ENCODE measurements at regions not wholly inside any gene's neighbourhood (a gene's known extent, or its start where the extent isn't known, plus 50 kb on each side); places are given as distances from the start of the nearest gene placed in this dataset.
"Not testable (repeated sequence)": the region's sequence is repeated elsewhere in the genome, so short reads cannot be mapped to it uniquely, and the experiment has no call there.

- DNase-seq = no peak
Observed at GRCh38 chr12:92416385-92416812, 270.8 kb upstream of the BTG1 start.

DNA sequence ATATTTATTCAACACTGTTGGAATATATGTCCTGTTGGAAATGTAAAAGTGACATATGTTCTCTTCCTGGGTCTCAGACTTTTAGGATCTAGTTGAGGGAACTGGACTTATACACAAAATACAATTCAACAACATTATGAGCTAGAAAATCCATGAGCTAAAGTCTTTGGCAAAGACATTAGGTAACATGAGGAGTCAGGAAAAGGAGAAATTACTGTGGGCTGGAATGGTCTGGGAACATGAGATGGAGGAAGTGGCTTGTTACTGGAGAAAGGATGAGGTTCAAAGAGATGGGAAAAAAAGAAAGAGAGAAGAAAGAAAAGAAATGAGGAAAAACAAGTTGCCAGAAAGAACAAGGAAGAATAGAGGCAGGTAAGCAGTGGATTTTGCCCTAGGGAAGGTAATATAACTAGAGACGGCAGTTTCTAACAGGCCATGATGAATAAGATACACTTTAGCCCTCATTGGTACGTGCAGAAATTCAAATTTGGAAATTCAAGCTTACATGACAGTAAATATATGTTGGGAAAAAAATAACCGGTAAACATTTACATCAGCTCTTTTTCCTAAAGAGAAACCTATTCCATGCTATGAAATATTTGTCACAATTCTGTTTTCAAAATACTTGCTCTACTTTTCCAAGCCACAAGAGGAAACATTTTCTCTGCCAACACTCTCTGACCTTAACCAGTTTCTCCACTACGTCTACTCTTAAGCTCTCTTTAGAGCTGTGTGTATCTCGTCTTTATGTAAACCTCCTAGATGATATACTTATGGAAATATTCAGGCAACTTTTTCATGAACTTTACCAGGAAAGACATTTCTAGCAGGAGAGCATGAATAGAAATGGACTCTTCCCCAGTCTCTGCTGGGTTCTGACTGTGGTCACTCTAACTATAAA, 268.8 kb upstream of the BTG1 start:
- DNase-seq = no peak

DNA sequence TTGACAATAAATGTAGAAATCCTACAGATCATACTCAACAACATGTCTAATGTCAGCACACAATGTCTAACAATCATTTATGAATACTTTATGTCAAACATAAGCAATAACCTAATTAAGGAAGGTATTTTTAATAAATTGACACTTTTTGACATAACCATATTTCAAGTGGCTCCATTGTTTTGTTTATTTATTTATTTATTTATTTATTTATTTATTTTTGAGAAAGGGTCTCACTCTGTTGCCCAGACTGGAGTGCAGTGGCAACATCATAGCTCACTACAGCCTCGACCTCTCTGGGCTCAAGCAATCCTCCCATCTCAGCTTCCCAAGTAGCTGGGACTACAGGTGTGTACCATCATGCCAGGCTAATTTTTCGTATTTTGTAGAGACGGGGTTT, 267.6 kb upstream of the BTG1 start:
- no peak for DNase-seq

- DNase-seq = no peak
Observed at GRCh38 chr12:92412856-92413255, 267.2 kb upstream of the BTG1 start.

DNA sequence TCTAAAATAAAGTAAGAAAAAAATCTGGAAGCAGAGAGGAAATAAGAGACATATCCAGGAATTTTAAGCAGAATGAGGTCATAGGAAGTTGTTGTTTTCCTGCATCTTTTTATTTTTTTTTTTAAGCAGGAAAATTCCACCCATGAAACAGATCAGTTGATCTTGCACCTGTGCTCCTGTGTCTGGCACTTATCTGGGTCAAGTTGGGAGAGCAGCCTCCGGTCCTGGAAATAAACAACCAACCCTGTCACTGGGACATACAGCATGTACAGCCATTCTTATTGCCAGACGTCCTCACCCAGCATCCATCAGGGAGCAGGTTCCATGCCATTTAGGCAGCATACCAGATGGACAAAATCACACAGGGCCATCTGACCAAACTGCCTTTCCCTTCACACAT, 266.0 kb upstream of the BTG1 start:
- no peak for DNase-seq

GRCh38 chr12:92408072-92408900, 262.6 kb upstream of the BTG1 start:
- DNase-seq = no peak

- DNase-seq = not testable (repeated sequence)
Observed at GRCh38 chr12:92406404-92407070, 260.9 kb upstream of the BTG1 start.

- DNase-seq = not testable (repeated sequence)
Observed at GRCh38 chr12:92405801-92406251, 260.2 kb upstream of the BTG1 start.

DNA sequence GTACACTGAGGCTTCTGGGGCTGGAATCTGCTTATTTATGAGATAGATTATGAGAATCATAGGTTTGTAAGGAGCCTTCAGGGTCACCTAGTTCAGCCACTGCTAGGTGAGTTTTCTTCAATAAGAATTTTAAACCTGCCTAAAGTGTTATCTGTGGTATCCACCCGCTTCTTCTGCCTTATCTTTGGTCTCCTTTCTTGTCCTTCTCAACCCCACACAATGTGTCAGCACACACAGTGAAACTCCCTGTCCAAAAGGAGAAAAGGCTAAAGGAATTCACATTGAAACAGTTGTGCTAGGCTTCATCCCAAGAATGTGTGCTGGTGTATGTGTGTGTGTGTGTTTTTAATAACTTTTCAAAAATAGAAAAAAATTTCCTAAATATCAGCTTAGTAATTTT, 259.3 kb upstream of the BTG1 start:
- no peak for DNase-seq

DNA sequence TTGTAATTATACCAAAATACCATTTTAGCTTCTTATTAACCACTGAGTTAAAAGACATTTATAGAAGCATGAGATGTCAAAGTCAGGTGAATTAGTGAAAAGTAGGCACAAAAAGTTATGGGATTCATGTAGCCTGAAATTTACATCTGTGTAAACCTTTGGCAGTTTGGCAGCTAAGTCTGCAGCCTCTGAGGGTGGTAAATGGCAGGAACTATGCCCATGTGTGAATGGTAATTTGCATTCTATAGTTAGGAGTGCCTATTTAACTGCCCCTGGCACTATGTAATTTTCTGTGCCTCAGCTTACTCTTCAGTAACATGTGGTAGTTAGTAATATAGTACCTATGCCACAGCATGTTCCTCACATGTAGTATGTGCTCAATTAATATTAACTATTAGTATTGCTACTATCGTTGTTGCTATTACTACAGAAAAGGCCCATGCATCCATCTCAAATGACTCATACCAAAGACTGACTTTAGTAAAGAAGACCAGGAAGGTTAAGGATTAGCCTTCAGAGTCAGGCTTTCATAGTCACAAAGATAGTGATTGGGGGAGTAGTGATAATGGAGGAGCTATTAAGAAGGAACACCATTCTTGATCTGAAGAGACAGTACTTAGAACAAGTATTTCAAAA, 258.7 kb upstream of the BTG1 start:
- no peak for DNase-seq

- DNase-seq = no peak
Observed at GRCh38 chr12:92403210-92404175, 257.8 kb upstream of the BTG1 start.

GRCh38 chr12:92402415-92402814, 256.8 kb upstream of the BTG1 start:
- DNase-seq = no peak

- no peak for DNase-seq
Observed at GRCh38 chr12:92400006-92400405, 254.4 kb upstream of the BTG1 start.

- no peak for DNase-seq
Observed at GRCh38 chr12:92398565-92399309, 253.1 kb upstream of the BTG1 start.

DNA sequence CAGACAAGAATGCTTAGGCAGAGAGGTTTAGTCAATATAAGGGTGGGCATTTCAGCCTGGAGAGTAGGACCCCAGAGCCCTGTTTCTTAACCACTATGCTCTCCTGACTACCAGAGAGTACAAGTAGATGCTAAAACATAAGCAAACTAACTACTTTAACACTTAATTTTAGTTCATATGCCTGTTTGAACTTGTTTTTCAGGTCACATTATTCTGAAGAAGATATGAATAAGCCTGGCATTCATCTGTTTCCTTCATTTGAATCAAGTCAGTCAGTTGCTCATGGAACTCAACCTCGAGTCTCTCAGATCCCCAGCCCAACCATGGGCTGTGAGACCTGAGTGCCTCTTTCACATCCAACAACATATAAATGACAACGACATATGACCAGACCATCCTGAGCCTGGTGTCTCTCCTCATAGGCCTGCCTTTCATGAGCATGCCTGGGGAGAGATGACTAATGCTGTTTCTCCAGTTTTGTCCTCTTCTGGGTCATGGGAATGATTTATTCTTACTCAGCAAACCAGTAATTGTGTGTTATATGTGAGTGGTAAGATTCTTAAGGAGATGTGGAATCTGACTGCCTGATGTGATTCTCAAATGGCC, 251.1 kb upstream of the BTG1 start:
- no peak for DNase-seq

DNA sequence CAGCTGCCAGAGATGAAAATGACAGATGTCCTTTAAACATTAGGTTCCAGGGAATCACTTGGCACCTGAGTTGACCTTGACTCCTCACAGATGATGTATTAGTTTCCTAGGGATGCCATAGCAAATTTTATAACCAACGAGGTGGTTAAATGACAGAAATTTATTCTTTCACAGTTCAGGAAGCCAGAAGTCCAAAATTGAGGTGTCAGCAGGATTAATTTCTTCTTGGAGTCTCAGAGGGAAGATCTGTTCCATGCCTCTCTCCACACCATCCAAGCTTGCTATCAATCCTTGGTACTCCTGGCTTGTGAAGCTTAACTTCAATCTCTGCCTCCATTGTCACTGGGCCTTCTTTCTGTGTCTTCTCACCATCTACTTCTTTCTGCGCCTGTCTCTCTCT, 249.7 kb upstream of the BTG1 start:
- no peak for DNase-seq

DNA sequence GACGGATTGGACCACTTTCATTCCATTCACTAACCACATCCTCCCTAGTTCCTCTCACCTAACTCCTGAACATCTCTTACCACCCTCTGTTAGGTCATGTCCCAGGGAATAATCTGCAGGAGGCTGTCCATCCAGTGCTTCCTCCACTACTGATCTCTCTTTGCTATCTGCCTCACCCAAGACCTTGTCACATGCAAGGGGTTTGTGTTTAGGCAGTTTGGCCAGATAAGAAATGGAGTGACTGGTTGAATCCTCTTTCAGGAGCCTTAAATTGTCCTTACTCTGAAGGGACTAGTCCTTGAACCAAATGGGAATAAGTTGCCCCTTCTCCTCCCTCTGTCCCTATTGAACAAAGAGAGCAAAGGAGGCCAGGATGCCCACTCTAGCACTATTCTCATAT, 249.2 kb upstream of the BTG1 start:
- no peak for DNase-seq

GRCh38 chr12:92393504-92393903, 247.9 kb upstream of the BTG1 start:
- DNase-seq = no peak

DNA sequence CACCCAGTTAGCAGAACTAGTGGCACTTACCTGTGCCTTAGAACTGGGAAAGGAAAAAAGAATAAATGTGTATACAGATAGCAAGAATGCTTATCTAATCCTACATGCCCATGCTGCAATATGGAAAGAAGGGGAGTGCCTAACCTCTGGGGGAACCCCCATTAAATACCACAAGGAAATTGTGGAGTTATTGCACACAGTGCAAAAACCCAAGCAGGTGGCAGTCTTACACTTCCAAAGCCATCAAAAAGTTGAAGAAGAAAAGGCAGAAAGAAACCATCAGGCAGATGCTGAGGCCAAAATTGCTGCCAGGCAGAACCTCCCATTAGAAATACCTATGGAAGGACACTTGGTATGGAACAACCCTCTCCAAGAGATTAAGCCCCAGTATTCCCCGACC, 246.1 kb upstream of the BTG1 start:
- DNase-seq = not testable (repeated sequence)

- no peak for DNase-seq
Observed at GRCh38 chr12:92389466-92389865, 243.8 kb upstream of the BTG1 start.
